ENCODE measurements at regions not wholly inside any gene's neighbourhood (a gene's known extent, or its start where the extent isn't known, plus 50 kb on each side); places are given as distances from the start of the nearest gene placed in this dataset.

DNA sequence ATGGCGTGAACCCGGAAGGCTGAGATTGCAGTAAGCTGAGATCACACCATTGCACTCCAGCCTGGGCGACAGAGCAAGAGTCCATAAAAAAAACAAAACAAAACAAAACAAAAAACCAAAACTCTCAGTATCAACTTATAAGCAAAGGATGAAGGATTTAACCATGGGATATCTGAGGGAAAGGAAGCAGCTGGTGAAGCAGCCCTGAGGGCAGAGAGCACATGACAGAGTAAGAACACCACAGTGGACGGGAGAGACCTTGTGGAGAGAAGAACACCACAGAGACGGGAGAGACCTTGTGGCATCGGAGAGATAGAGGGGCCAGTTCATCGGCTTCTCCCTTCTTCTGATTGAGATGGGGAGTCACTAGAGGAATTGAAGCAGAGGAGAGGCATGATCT, 697.2 kb downstream of the HDGFL1 start:
- TF ChIP-seq, protein P1, sequence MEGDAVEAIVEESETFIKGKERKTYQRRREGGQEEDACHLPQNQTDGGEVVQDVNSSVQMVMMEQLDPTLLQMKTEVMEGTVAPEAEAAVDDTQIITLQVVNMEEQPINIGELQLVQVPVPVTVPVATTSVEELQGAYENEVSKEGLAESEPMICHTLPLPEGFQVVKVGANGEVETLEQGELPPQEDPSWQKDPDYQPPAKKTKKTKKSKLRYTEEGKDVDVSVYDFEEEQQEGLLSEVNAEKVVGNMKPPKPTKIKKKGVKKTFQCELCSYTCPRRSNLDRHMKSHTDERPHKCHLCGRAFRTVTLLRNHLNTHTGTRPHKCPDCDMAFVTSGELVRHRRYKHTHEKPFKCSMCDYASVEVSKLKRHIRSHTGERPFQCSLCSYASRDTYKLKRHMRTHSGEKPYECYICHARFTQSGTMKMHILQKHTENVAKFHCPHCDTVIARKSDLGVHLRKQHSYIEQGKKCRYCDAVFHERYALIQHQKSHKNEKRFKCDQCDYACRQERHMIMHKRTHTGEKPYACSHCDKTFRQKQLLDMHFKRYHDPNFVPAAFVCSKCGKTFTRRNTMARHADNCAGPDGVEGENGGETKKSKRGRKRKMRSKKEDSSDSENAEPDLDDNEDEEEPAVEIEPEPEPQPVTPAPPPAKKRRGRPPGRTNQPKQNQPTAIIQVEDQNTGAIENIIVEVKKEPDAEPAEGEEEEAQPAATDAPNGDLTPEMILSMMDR (IDR thresholded peaks at IDR 0.05) = no peak
- TF ChIP-seq POLR2A (IDR thresholded peaks at IDR 0.05) = no peak

Data from tibial nerve (tissue), 3 donors.